ENCODE measurements at regions not wholly inside any gene's neighbourhood (a gene's known extent, or its start where the extent isn't known, plus 50 kb on each side); places are given as distances from the start of the nearest gene placed in this dataset.

DNA sequence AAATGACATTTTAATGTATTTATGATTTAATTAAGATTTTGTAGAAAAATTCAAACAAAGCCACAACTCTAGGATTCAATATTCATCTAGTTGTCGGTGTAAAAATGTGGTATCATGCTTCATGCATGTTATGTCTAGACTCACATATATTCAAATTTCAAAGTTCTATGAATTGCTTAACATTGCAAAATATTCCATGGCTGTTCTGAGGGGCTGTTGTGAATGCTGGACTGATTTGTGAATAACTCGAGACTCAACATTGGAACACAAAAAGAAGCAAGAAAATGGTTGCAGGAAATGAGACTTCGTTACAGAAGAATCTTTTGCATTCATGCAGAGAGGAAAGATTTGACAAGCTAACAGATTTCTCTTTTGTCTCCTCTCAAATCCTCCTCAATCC is 705.9 kb downstream of the DHX35 start:
- ChIA-PET CTCF (no interaction called here), POLR2A (no interaction called here)

DNA sequence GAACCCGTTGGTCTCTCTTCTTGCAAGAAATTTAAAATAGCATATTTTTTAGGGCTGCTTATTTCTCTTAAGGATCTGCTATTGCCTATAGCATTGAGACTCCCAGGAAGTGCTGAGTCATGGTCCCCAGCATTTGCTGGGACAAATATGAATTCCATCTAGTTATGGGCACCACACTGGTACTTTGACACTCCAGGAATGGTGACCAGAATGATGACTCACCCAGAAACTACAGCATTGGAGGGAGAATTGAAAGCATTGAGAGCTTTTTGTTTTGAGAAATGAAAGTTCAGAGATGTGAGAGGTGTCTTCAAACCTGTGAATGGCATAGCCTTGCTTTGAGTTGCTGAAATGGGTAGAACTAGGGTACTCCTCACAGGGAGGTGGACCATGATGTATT is 699.7 kb downstream of the DHX35 start:
- Histone ChIP-seq H3K4me3 (ENCODE audit: control insufficient read depth in 1 of 7, extremely low read depth in 1 of 7, insufficient read depth in 4 of 7, low read depth in 2 of 7, low read length in 6 of 7) (no peak overlapping the region), H3K27me3 (replicated peaks in 2 of 5; ENCODE audit: control insufficient read depth in 4 of 5, insufficient read depth in 5 of 5, low read length in 4 of 5) (peaks cover 0 to 2% (median 0%) of the 10 kb centered on the region in 5 experiments), H3K36me3 (ENCODE audit: control insufficient read depth in 4 of 4, insufficient read depth in 4 of 4, low read length in 3 of 4) (no peaks in the 10 kb centered on the region), H3K4me1 (ENCODE audit: control extremely low read depth in 1 of 4, control insufficient read depth in 4 of 4, insufficient read depth in 4 of 4, low read length in 3 of 4) (peaks cover 0 to 7% (median 0%) of the 10 kb centered on the region in 4 experiments), H3K27ac (ENCODE audit: insufficient read depth in 1 of 2, low read depth in 1 of 2, low read length in 2 of 2, poor library complexity in 1 of 2, severe bottlenecking in 2 of 2) (no peak overlapping the region), H3K9me3 (ENCODE audit: control extremely low read depth in 1 of 5, control insufficient read depth in 4 of 5, insufficient read depth in 2 of 5, low read depth in 1 of 5, low read length in 4 of 5) (no peaks in the 10 kb centered on the region)
- CTCF ChIA-PET = no interaction called here
- DNase-seq = no peak
- 100% methylated on average over 1 of the region's 1 CpG for WGBS (ENCODE audit: insufficient coverage)
- POLR2A ChIA-PET = no interaction called here

More for the DNA sequence above, 705.9 kb downstream of the DHX35 start:
- Histone ChIP-seq H3K27ac (ENCODE audit: insufficient read depth in 1 of 2, low read depth in 1 of 2, low read length in 2 of 2, poor library complexity in 1 of 2, severe bottlenecking in 2 of 2) (no peak overlapping the region), H3K9me3 (ENCODE audit: control extremely low read depth in 1 of 5, control insufficient read depth in 4 of 5, insufficient read depth in 2 of 5, low read depth in 1 of 5, low read length in 4 of 5) (no peaks in the 10 kb centered on the region), H3K4me1 (ENCODE audit: control extremely low read depth in 1 of 4, control insufficient read depth in 4 of 4, insufficient read depth in 4 of 4, low read length in 3 of 4) (no peaks in the 10 kb centered on the region), H3K4me3 (ENCODE audit: control insufficient read depth in 1 of 7, extremely low read depth in 1 of 7, insufficient read depth in 4 of 7, low read depth in 2 of 7, low read length in 6 of 7) (no peak overlapping the region), H3K36me3 (ENCODE audit: control insufficient read depth in 4 of 4, insufficient read depth in 4 of 4, low read length in 3 of 4) (no peaks in the 10 kb centered on the region), H3K27me3 (replicated peaks in 2 of 5; ENCODE audit: control insufficient read depth in 4 of 5, insufficient read depth in 5 of 5, low read length in 4 of 5) (peaks cover 0 to 2% (median 0%) of the 10 kb centered on the region in 5 experiments)
- DNase-seq = no peak
- WGBS (ENCODE audit: insufficient coverage) = 90% methylated on average over 2 of the region's 3 CpGs

DNA sequence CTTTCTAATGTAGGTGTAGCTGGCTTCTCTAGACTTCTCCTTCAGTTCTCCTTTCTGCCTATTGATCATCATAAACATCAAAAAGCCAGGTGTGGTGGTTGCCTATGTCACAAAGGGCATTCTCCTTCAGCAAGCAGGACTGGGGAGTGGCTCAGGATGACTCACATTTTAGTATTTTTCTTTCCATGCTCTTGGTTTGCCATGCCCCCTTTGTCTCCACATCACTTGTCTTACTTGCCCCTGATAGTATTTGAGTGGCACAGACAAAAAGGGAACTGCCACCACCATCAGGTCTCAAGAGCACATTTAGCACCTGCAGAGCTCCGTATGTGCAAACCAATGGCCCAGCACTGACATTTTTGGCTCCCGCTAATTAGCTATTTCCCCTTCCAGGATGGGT is 698.8 kb downstream of the DHX35 start:
- Histone ChIP-seq H3K9me3 (ENCODE audit: control extremely low read depth in 1 of 5, control insufficient read depth in 4 of 5, insufficient read depth in 2 of 5, low read depth in 1 of 5, low read length in 4 of 5) (no peaks in the 10 kb centered on the region), H3K27me3 (replicated peaks in 2 of 5; ENCODE audit: control insufficient read depth in 4 of 5, insufficient read depth in 5 of 5, low read length in 4 of 5) (no peaks in the 10 kb centered on the region), H3K4me1 (ENCODE audit: control extremely low read depth in 1 of 4, control insufficient read depth in 4 of 4, insufficient read depth in 4 of 4, low read length in 3 of 4) (peaks cover 0 to 7% (median 0%) of the 10 kb centered on the region in 4 experiments), H3K4me3 (ENCODE audit: control insufficient read depth in 1 of 7, extremely low read depth in 1 of 7, insufficient read depth in 4 of 7, low read depth in 2 of 7, low read length in 6 of 7) (no peak overlapping the region), H3K27ac (ENCODE audit: insufficient read depth in 1 of 2, low read depth in 1 of 2, low read length in 2 of 2, poor library complexity in 1 of 2, severe bottlenecking in 2 of 2) (no peak overlapping the region), H3K36me3 (ENCODE audit: control insufficient read depth in 4 of 4, insufficient read depth in 4 of 4, low read length in 3 of 4) (no peaks in the 10 kb centered on the region)
- no peak for DNase-seq
- ChIA-PET POLR2A (no interaction called here), CTCF (no interaction called here)
- 100% methylated on average over 2 of the region's 2 CpGs for WGBS (ENCODE audit: insufficient coverage)

DNA sequence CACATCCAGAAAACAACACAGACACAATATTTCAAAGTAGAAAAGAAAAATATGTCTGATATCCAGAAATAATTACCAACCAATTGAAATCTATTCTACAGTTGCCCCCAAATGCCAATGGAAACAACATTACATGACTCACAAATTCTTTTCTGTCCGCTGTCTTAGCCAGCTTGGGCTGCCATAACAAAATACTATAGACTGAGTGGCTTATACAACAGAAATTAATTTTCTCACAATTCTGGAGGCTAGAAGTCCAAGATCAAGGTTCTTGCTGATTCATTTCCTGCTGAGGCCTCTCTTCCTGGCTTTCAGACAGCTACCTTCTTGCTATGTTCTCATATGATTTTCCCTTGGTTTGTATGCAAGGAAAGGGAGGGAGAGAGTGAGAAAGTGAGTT is 698.1 kb downstream of the DHX35 start:
- 100% methylated on average over 1 of the region's 1 CpG for WGBS (ENCODE audit: insufficient coverage)
- peaks cover 0 to 7% (median 0%) of the 10 kb centered on the region in 4 experiments for H3K4me1 ChIP-seq (ENCODE audit: control extremely low read depth in 1 of 4, control insufficient read depth in 4 of 4, insufficient read depth in 4 of 4, low read length in 3 of 4)
- H3K4me3 ChIP-seq (ENCODE audit: control insufficient read depth in 1 of 7, extremely low read depth in 1 of 7, insufficient read depth in 4 of 7, low read depth in 2 of 7, low read length in 6 of 7) = no peak overlapping the region
- POLR2A ChIA-PET = no interaction called here
- CTCF ChIA-PET = no interaction called here
- H3K9me3 ChIP-seq (ENCODE audit: control extremely low read depth in 1 of 5, control insufficient read depth in 4 of 5, insufficient read depth in 2 of 5, low read depth in 1 of 5, low read length in 4 of 5) = no peaks in the 10 kb centered on the region
- H3K27me3 ChIP-seq (replicated peaks in 2 of 5; ENCODE audit: control insufficient read depth in 4 of 5, insufficient read depth in 5 of 5, low read length in 4 of 5) = no peaks in the 10 kb centered on the region
- no peak for DNase-seq
- H3K27ac ChIP-seq (ENCODE audit: insufficient read depth in 1 of 2, low read depth in 1 of 2, low read length in 2 of 2, poor library complexity in 1 of 2, severe bottlenecking in 2 of 2) = no peak overlapping the region
- H3K36me3 ChIP-seq (ENCODE audit: control insufficient read depth in 4 of 4, insufficient read depth in 4 of 4, low read length in 3 of 4) = no peaks in the 10 kb centered on the region

DNA sequence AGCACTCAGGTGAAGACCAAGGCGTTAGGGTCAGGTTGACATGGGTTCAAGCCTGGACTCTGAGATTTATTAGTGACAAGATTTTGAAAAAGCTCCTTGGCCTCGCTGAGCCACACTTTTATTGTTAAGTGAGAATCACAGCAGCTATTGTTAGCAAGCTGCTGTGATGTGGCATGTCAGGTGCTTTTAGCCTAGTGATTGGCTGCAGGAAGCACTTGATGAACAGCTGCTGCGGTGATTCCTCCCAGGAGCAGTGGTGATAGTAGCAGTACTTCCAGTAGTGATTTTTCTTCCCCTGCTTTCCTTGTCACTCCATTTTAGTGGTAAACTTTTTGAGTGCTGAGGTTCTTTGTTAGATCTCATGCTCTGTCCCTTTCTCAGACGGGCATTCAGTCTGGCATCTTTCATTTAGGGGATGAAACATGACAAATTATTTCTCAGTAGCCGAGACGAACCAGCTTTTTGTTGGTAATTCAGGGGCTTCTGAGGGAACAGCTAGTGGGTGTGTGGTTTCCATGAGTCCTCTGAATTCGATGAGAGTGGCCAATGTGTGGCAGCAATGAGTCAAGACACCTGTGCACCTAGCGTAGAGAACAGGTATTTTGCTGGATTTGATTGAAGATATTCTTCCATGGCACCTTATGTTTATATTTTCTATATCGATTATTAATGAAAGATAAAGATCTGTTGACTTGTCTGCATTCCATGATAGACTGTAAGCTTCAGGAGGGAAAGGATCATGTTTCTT is 696.7 kb downstream of the DHX35 start:
- DNase-seq = no peak
- CTCF ChIA-PET = no interaction called here
- POLR2A ChIA-PET = no interaction called here
- 98% methylated on average over 5 of the region's 9 CpGs for WGBS (ENCODE audit: insufficient coverage)
- no peaks in the 10 kb centered on the region for H3K9me3 ChIP-seq (ENCODE audit: control extremely low read depth in 1 of 5, control insufficient read depth in 4 of 5, insufficient read depth in 2 of 5, low read depth in 1 of 5, low read length in 4 of 5)
- H3K4me3 ChIP-seq (ENCODE audit: control insufficient read depth in 1 of 7, extremely low read depth in 1 of 7, insufficient read depth in 4 of 7, low read depth in 2 of 7, low read length in 6 of 7) = no peak overlapping the region
- no peaks in the 10 kb centered on the region for H3K27me3 ChIP-seq (replicated peaks in 2 of 5; ENCODE audit: control insufficient read depth in 4 of 5, insufficient read depth in 5 of 5, low read length in 4 of 5)
- no peak overlapping the region for H3K27ac ChIP-seq (ENCODE audit: insufficient read depth in 1 of 2, low read depth in 1 of 2, low read length in 2 of 2, poor library complexity in 1 of 2, severe bottlenecking in 2 of 2)
- H3K4me1 ChIP-seq (ENCODE audit: control extremely low read depth in 1 of 4, control insufficient read depth in 4 of 4, insufficient read depth in 4 of 4, low read length in 3 of 4) = peaks cover 0 to 7% (median 0%) of the 10 kb centered on the region in 4 experiments
- no peaks in the 10 kb centered on the region for H3K36me3 ChIP-seq (ENCODE audit: control insufficient read depth in 4 of 4, insufficient read depth in 4 of 4, low read length in 3 of 4)

DNA sequence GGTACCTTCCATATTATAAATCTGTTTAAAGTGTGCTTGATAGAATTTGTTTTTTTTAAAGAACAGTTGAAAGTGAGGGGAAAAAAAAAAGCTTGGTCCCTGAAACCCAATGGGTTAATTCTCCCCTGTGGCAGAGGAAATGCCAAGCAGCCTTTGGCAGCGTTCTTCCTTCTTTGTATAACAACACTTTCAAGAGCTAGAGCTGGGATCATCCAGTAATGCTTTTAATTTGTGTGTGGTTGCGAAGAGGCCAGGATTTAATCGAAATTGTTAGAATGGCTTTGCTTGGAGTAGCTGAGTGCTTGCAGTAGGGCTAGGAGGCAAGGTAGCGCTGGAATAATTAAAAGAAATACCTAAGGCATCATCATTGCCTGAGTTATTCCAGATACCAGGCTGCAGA is 692.0 kb downstream of the DHX35 start:
- 80% methylated on average over 1 of the region's 4 CpGs for WGBS (ENCODE audit: insufficient coverage)
- Histone ChIP-seq H3K4me3 (ENCODE audit: control insufficient read depth in 1 of 7, extremely low read depth in 1 of 7, insufficient read depth in 4 of 7, low read depth in 2 of 7, low read length in 6 of 7) (no peak overlapping the region), H3K9me3 (ENCODE audit: control extremely low read depth in 1 of 5, control insufficient read depth in 4 of 5, insufficient read depth in 2 of 5, low read depth in 1 of 5, low read length in 4 of 5) (no peaks in the 10 kb centered on the region), H3K36me3 (ENCODE audit: control insufficient read depth in 4 of 4, insufficient read depth in 4 of 4, low read length in 3 of 4) (no peaks in the 10 kb centered on the region), H3K27me3 (replicated peaks in 2 of 5; ENCODE audit: control insufficient read depth in 4 of 5, insufficient read depth in 5 of 5, low read length in 4 of 5) (peaks cover 0 to 5% (median 0%) of the 10 kb centered on the region in 5 experiments), H3K4me1 (ENCODE audit: control extremely low read depth in 1 of 4, control insufficient read depth in 4 of 4, insufficient read depth in 4 of 4, low read length in 3 of 4) (no peaks in the 10 kb centered on the region), H3K27ac (ENCODE audit: insufficient read depth in 1 of 2, low read depth in 1 of 2, low read length in 2 of 2, poor library complexity in 1 of 2, severe bottlenecking in 2 of 2) (no peak overlapping the region)
- CTCF ChIA-PET = no interaction called here
- POLR2A ChIA-PET = interaction anchor here (0.7 kb wide), 1 partner anchor 26 kb away, joined by 3 read pairs; no protein-coding TSS in a partner anchor
- DNase-seq = no peak

DNA sequence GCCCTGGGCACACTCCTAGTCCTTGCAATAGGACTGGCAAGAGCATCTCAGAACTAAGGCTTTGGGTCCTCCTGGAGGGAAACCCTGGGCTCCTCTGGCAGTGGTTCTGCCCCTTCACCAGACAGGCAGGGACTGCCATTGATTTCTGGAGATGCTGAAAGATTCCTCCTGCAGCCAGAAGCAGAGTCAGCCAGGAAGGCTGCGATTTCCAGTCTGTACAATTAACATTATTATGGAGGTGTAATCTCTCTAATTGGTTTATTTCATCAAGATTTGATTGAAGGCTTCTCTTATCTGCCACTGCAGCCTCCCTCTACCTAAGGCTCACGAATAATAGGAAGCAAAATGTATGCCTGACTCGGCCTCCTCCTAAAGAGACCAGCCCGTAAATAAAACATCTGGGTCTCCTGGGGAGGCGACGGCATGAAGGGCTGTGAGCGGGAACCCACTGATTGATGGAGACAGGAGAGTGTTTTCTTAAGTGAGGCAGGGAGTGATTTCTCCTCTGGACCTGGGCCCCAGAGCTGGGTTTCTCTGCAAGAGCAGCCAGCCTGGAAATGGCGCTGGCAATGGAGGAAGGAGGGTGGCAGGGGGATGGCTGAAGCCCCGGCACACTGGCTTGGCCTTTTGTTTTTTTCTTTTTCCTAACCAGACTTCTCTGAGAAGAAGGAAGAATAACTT is 689.6 kb downstream of the DHX35 start:
- WGBS (ENCODE audit: insufficient coverage) = 65% methylated on average over 8 of the region's 9 CpGs
- Histone ChIP-seq H3K4me3 (ENCODE audit: control insufficient read depth in 1 of 7, extremely low read depth in 1 of 7, insufficient read depth in 4 of 7, low read depth in 2 of 7, low read length in 6 of 7) (no peak overlapping the region), H3K27ac (ENCODE audit: insufficient read depth in 1 of 2, low read depth in 1 of 2, low read length in 2 of 2, poor library complexity in 1 of 2, severe bottlenecking in 2 of 2) (no peak overlapping the region), H3K4me1 (ENCODE audit: control extremely low read depth in 1 of 4, control insufficient read depth in 4 of 4, insufficient read depth in 4 of 4, low read length in 3 of 4) (no peaks in the 10 kb centered on the region), H3K36me3 (ENCODE audit: control insufficient read depth in 4 of 4, insufficient read depth in 4 of 4, low read length in 3 of 4) (no peaks in the 10 kb centered on the region), H3K27me3 (replicated peaks in 2 of 5; ENCODE audit: control insufficient read depth in 4 of 5, insufficient read depth in 5 of 5, low read length in 4 of 5) (peaks cover 0 to 5% (median 0%) of the 10 kb centered on the region in 5 experiments), H3K9me3 (ENCODE audit: control extremely low read depth in 1 of 5, control insufficient read depth in 4 of 5, insufficient read depth in 2 of 5, low read depth in 1 of 5, low read length in 4 of 5) (no peaks in the 10 kb centered on the region)
- POLR2A ChIA-PET = no interaction called here
- no peak for DNase-seq
- CTCF ChIA-PET = no interaction called here

Measured in common myeloid progenitor, CD34-positive (primary cell).